ENCODE measurements at regions not wholly inside any gene's neighbourhood (a gene's known extent, or its start where the extent isn't known, plus 50 kb on each side); places are given as distances from the start of the nearest gene placed in this dataset.

GRCh38 chr18:43680096-43680495, 402.8 kb upstream of the SYT4 start:
- no peak for TF ChIP-seq EZH2phosphoT487 (conservative IDR thresholded peaks at IDR 0.05; ENCODE audit: low read length)
- TF ChIP-seq, protein P1, sequence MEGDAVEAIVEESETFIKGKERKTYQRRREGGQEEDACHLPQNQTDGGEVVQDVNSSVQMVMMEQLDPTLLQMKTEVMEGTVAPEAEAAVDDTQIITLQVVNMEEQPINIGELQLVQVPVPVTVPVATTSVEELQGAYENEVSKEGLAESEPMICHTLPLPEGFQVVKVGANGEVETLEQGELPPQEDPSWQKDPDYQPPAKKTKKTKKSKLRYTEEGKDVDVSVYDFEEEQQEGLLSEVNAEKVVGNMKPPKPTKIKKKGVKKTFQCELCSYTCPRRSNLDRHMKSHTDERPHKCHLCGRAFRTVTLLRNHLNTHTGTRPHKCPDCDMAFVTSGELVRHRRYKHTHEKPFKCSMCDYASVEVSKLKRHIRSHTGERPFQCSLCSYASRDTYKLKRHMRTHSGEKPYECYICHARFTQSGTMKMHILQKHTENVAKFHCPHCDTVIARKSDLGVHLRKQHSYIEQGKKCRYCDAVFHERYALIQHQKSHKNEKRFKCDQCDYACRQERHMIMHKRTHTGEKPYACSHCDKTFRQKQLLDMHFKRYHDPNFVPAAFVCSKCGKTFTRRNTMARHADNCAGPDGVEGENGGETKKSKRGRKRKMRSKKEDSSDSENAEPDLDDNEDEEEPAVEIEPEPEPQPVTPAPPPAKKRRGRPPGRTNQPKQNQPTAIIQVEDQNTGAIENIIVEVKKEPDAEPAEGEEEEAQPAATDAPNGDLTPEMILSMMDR (IDR thresholded peaks at IDR 0.05; ENCODE audit: insufficient read depth, low read length, poor library complexity, severe bottlenecking) = no peak

Data from SU-DHL-6 (cell line).